H1 (cell line): ENCODE measurements at regions not wholly inside any gene's neighbourhood (a gene's known extent, or its start where the extent isn't known, plus 50 kb on each side); places are given as distances from the start of the nearest gene placed in this dataset.

Experiments used
- CTCF ChIA-PET: fragments of 300-600 bp; sonication (Branson Sonifier 250); formaldehyde crosslinking; loops from one replicate; lab custom pipeline; 2021; ENCODE audit not compliant: partially characterized antibody; lab: Charles Lee
- POLR2A ChIA-PET: fragments of 300-600 bp; sonication (Branson Sonifier 250); formaldehyde crosslinking; loops from one replicate; lab custom pipeline; 2021; ENCODE audit warnings: inconsistent platforms; ENCODE audit not compliant: partially characterized antibody; lab: Charles Lee
- DNase-seq, 2 experiments: peaks; one replicate each; pipeline versions ENCODE4 v3.0.0 to v3.0.0-alpha.2; 2010 to 2022; ENCODE audit warnings: low spot score in 2 of 2, low read depth in 1 of 2, mixed read lengths in 1 of 2
- FAIRE-seq: peaks from 2 replicates; lab custom pipeline; 2011; peaks lifted over from hg19 to GRCh38; lab: Jason Lieb, UNC
- H2AFZ ChIP-seq: 2 replicates; pipeline ENCODE4 v1.8.1; 2012; ENCODE audit warnings: low read length, inconsistent platforms
- H2AK5ac ChIP-seq: 2 replicates; pipeline ENCODE4 v1.6.1; 2013; ENCODE audit warnings: low read depth, low read length
- H2BK120ac ChIP-seq: replicated peaks from 2 replicates; pipeline ENCODE3; 2013; ENCODE audit warnings: low read depth, low read length, inconsistent platforms
- H2BK12ac ChIP-seq: 2 replicates; pipeline ENCODE4 v1.6.1; 2013; ENCODE audit warnings: low read depth, low read length
- H2BK15ac ChIP-seq: 2 replicates; pipeline ENCODE4 v1.6.1; 2013; ENCODE audit warnings: low read length
- H2BK20ac ChIP-seq: 2 replicates; pipeline ENCODE4 v1.6.1; 2013; ENCODE audit warnings: low read length
- H2BK5ac ChIP-seq: 2 replicates; pipeline ENCODE4 v1.6.1; 2013; ENCODE audit warnings: low read depth, low read length
- H3K14ac ChIP-seq: 2 replicates; pipeline ENCODE4 v1.6.1; 2013; ENCODE audit warnings: inconsistent platforms; ENCODE audit not compliant: insufficient read length
- H3K18ac ChIP-seq: 2 replicates; pipeline ENCODE4 v1.6.1; 2013; ENCODE audit warnings: low read length; ENCODE audit errors: extremely low read depth
- H3K23ac ChIP-seq: 2 replicates; pipeline ENCODE4 v1.6.1; 2013; ENCODE audit warnings: inconsistent platforms; ENCODE audit not compliant: insufficient read length
- H3K23me2 ChIP-seq: 2 replicates; pipeline ENCODE4 v1.6.1; 2013; ENCODE audit warnings: low read depth, low read length
- H3K27ac ChIP-seq: 2 replicates; pipeline ENCODE4 v1.6.1; 2011; ENCODE audit warnings: low read depth, low read length, inconsistent platforms
- H3K27me3 ChIP-seq, 4 experiments: replicated peaks in 1 of 4; 1 replicate in 1 of 4; 2 replicates in 3 of 4; pipeline versions ENCODE4 v1.6.1 to v1.8.1; 2011 to 2013; ENCODE audit warnings: low read length in 3 of 4, mild to moderate bottlenecking in 3 of 4, inconsistent platforms in 2 of 4, mixed read lengths in 2 of 4, moderate library complexity in 1 of 4; ENCODE audit not compliant: control insufficient read depth in 3 of 4, insufficient read depth in 3 of 4; ENCODE audit errors: extremely low read depth in 1 of 4
- H3K36me3 ChIP-seq, 4 experiments: 2 replicates each; pipeline versions ENCODE4 v1.6.1 to v1.8.1; 2011 to 2013; ENCODE audit warnings: mild to moderate bottlenecking in 4 of 4, low read length in 3 of 4, moderate library complexity in 2 of 4, control low read depth in 1 of 4, inconsistent platforms in 1 of 4; ENCODE audit not compliant: insufficient read depth in 4 of 4, control insufficient read depth in 2 of 4
- H3K4ac ChIP-seq: replicated peaks from 2 replicates; pipeline ENCODE3; 2013; ENCODE audit warnings: low read length, low read depth, mixed read lengths, inconsistent platforms; ENCODE audit not compliant: insufficient read length
- H3K4me1 ChIP-seq, 4 experiments: replicated peaks in 1 of 4; 1 replicate in 1 of 4; 2 replicates in 3 of 4; pipeline versions ENCODE4 v1.6.1 to v1.8.1; 2011 to 2013; ENCODE audit warnings: low read length in 3 of 4, inconsistent platforms in 2 of 4, mixed read lengths in 1 of 4; ENCODE audit not compliant: insufficient read depth in 4 of 4, control insufficient read depth in 3 of 4
- H3K4me2 ChIP-seq, 2 experiments: 2 replicates each; pipeline versions ENCODE4 v1.6.1 to v1.8.1; 2011 to 2013; ENCODE audit warnings: low read depth in 2 of 2, low read length in 2 of 2, control low read depth in 1 of 2, inconsistent platforms in 1 of 2, mild to moderate bottlenecking in 1 of 2; ENCODE audit not compliant: insufficient read depth in 1 of 2
- H3K4me3 ChIP-seq, 4 experiments: fragments of 200-600, 300-600 bp in 1 of 4; sonication (generic), shearing (Covaris generic), sonication (Bioruptor Twin) in 1 of 4; 2 replicates each; pipeline versions ENCODE4 v1.5.1 to v1.8.1; 2011 to 2016; ENCODE audit warnings: low read length in 4 of 4, low read depth in 3 of 4, control low read depth in 2 of 4, inconsistent platforms in 2 of 4, mild to moderate bottlenecking in 2 of 4, mixed read lengths in 1 of 4, moderate library complexity in 1 of 4; ENCODE audit not compliant: insufficient read depth in 2 of 4; ENCODE audit errors: extremely low read depth in 1 of 4
- H3K56ac ChIP-seq: replicated peaks from 2 replicates; pipeline ENCODE3; 2013; ENCODE audit warnings: low read depth, mild to moderate bottlenecking, mixed read lengths, low read length, inconsistent platforms; ENCODE audit not compliant: insufficient read length
- H3K79me1 ChIP-seq: 2 replicates; pipeline ENCODE4 v1.6.1; 2013; ENCODE audit warnings: low read depth, low read length, control low read depth
- H3K79me2 ChIP-seq, 2 experiments: 2 replicates each; pipeline versions ENCODE4 v1.6.1 to v1.8.1; 2012 to 2013; ENCODE audit warnings: low read length in 2 of 2, mild to moderate bottlenecking in 2 of 2, inconsistent platforms in 1 of 2; ENCODE audit not compliant: insufficient read depth in 2 of 2, control insufficient read depth in 1 of 2
- H3K9ac ChIP-seq, 4 experiments: replicated peaks in 1 of 4; 1 replicate in 1 of 4; 2 replicates in 3 of 4; pipeline versions ENCODE4 v1.6.1 to v1.8.1; 2011 to 2013; ENCODE audit warnings: low read depth in 3 of 4, low read length in 3 of 4, control low read depth in 2 of 4, mild to moderate bottlenecking in 2 of 4, moderate library complexity in 2 of 4, inconsistent platforms in 1 of 4; ENCODE audit errors: extremely low read depth in 1 of 4
- H3K9me3 ChIP-seq, 2 experiments: 2 replicates each; pipeline versions ENCODE4 v1.6.1 to v1.8.1; 2012 to 2013; ENCODE audit warnings: mild to moderate bottlenecking in 2 of 2, moderate library complexity in 2 of 2, control low read depth in 1 of 2, inconsistent platforms in 1 of 2, low read depth in 1 of 2, low read length in 1 of 2, mixed read lengths in 1 of 2; ENCODE audit not compliant: insufficient read depth in 2 of 2
- H4K20me1 ChIP-seq, 2 experiments: replicated peaks in 1 of 2; 2 replicates each; pipeline versions ENCODE3 to v1.8.1; 2011 to 2013; ENCODE audit warnings: inconsistent platforms in 2 of 2, low read length in 2 of 2, mild to moderate bottlenecking in 1 of 2; ENCODE audit not compliant: insufficient read depth in 2 of 2, control insufficient read depth in 1 of 2
- H4K5ac ChIP-seq: 2 replicates; pipeline ENCODE4 v1.6.1; 2013; ENCODE audit warnings: low read length, low read depth, mixed read lengths, inconsistent platforms; ENCODE audit not compliant: insufficient read length
- H4K8ac ChIP-seq: 2 replicates; pipeline ENCODE4 v1.8.0; 2013; ENCODE audit warnings: mild to moderate bottlenecking, moderate library complexity, low read length, inconsistent platforms; ENCODE audit not compliant: insufficient read depth; ENCODE audit errors: extremely low read depth
- H4K91ac ChIP-seq: replicated peaks from 2 replicates; pipeline ENCODE3; 2013; ENCODE audit warnings: low read length, mixed read lengths, inconsistent platforms; ENCODE audit not compliant: insufficient read length
- CEBPB ChIP-seq: IDR thresholded peaks from 2 replicates; pipeline ENCODE4 v1.6.1; 2012; ENCODE audit warnings: low read depth, low read length
- WGBS, 2 experiments: shearing (Covaris generic) in 1 of 2; methylation state at CpG; one replicate each; pipeline versions ENCODE4 v1.1.6 to v1.1.7; 2013 to 2015; ENCODE audit warnings: low lambda C conversion rate in 2 of 2, mixed read lengths in 2 of 2, inconsistent platforms in 1 of 2, low coverage in 1 of 2, missing lambda C conversion rate in 1 of 2; ENCODE audit not compliant: insufficient replicate concordance in 2 of 2, insufficient coverage in 1 of 2, insufficient read length in 1 of 2; ENCODE audit errors: extremely low coverage in 1 of 2, missing lambda C conversion rate in 1 of 2; 5-methylcytosine and 5-hydroxymethylcytosine counted together

DNA sequence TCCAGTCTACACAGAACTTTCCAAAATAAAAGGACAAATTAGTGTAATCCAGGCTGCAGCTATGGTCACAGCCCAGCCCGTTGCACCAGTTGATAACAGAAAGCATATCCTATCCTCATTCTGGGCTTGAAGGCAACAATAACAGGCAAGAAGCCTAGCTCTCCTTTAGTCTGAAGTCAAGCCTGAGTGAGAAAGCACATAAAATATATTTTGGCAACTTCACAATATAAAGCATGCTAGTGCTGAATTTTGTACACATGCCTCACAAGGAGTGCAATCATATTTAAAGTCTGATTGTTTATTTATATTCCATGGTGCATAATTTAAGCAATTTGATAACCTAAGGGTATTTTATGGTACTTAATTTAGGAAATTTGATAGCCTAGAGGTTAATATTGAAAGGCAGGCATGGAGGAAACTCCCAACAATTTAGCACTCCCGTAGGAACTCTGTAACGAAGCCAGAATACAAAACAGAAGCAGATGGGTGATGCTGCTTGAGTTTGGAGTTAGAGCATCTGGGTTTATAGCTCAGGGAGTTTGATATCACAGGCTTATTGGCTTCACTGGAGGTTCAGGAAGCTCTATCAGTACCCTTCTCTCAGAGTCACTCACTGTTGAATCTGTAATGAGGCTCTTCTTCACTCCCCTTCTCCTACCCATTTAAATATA, 1199.1 kb upstream of the GYPC start:
- Histone ChIP-seq H4K8ac (no peak overlapping the region), H4K5ac (no peak overlapping the region), H3K27me3 (no peaks in the 10 kb centered on the region), H3K23me2 (no peaks in the 10 kb centered on the region), H3K9me3 (no peaks in the 10 kb centered on the region), H3K79me1 (no peaks in the 10 kb centered on the region), H2BK12ac (no peak overlapping the region), H2BK20ac (no peak overlapping the region), H3K4me1 (no peaks in the 10 kb centered on the region), H4K20me1 (no peaks in the 10 kb centered on the region), H3K36me3 (no peaks in the 10 kb centered on the region), H3K14ac (no peak overlapping the region), H3K27ac (no peak overlapping the region), H3K4me3 (no peak overlapping the region), H2BK120ac (no peak overlapping the region), H3K79me2 (no peaks in the 10 kb centered on the region), H2AK5ac (no peak overlapping the region), H2BK5ac (no peak overlapping the region), H4K91ac (no peak overlapping the region), H3K23ac (no peak overlapping the region), H3K9ac (no peak overlapping the region), H3K56ac (no peak overlapping the region), H3K4me2 (no peak overlapping the region), H3K4ac (no peak overlapping the region), H2AFZ (no peak overlapping the region), H3K18ac (no peak overlapping the region), H2BK15ac (no peak overlapping the region)
- POLR2A ChIA-PET, result interaction anchor here (0.6 kb wide), 1 partner anchor 252 kb away, joined by 3 read pairs; no protein-coding TSS in a partner anchor
- TF ChIP-seq CEBPB, result no peak
- DNase-seq, result no peak
- CTCF ChIA-PET, result interaction anchor here (0.9 kb wide), 1 partner anchor 11 kb away, joined by 3 read pairs; no protein-coding TSS in a partner anchor
- 93% methylated on average over 3 of the region's 3 CpGs; no CpG with 5 or more reads in 1 of the 2 experiments for WGBS, 2 experiments
- no peak for FAIRE-seq
